HG03159 (cell line): ENCODE measurements at regions not wholly inside any gene's neighbourhood (a gene's known extent, or its start where the extent isn't known, plus 50 kb on each side); places are given as distances from the start of the nearest gene placed in this dataset.
"Not testable (repeated sequence)": the region's sequence is repeated elsewhere in the genome, so short reads cannot be mapped to it uniquely, and the experiment has no call there.

ENCODE experiments used
- ATAC-seq: cut with Tn5 transposase; IDR thresholded peaks from one replicate; pipeline ENCODE4 v1.9.1; 2021; ENCODE audit warnings: mild to moderate bottlenecking, moderate library complexity; ENCODE audit not compliant: unreplicated experiment

DNA sequence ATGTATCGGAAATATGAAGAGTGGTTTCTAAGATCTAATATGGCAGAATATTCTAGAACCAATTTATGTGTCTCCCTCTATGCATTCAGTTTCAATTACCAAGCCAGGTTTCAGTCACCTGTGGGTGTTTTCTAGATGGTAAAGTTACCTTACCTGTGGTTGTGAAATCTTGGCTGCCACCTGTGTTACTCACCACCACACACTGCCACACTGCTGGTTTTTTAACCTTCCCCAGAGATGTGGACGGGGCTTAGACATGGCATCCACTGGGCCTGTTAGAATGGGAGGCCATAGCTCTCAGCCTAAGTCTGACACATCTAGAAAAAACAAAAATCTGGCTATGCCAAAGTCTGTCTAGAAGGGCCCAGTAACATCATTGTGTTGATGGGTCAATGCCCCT is 896.5 kb upstream of the PABPC4L start:
- ATAC-seq = no peak

DNA sequence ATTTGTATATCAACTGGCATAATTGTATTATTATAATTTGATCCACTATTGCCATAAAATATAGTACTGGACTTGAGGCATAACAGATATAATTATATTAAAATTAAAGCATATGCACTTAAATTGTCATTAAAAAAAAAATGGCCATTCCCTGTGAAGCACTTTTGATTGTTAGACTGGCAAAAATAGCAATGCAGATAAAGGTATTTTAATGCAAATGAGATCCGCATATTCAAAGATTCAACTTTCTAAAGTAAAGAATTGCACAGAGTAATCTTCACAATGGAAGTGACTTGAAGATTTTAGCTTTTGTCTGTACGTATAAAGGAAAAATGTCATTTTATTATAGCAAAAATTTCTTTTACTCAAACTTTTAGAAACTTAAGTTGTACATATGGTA is 871.8 kb upstream of the PABPC4L start:
- no peak for ATAC-seq

DNA sequence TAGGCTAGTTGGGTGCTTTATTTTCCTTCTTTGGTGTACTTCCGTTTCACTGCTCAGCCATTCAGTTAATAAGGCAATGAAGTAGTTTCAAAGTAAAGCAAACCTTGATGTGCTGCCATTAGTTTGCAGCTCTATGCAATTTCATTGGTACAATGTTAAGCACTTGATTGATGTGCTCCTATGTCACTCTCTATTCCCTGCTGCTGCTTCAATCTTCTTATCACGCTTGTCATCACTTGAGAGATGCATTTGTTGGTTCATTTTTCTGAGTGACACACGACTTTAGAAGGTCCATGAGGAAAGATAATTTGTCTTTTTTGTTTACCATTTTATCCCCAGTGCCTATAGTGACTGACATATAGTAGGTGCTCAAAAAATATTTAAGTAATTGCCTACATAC is 871.0 kb upstream of the PABPC4L start:
- ATAC-seq = no peak

DNA sequence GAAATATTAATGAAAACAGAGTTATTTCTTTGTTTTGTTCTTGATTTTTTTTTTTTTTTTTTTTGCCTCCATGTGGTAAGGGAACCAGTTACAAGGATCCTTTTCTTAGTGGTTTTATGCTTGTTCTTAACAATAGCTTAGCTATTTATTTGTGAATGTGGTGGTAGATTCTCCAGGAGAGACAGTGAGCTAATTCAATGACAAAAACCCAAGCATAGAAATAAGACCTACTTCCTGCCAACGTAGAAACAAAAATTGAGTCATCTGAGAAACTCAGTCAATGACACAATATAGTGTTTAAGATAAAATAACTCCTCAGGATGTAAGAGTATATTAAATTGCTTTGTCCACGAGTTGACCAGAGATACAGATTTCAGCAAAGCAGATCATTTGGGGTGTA is 863.8 kb upstream of the PABPC4L start:
- ATAC-seq = no peak

DNA sequence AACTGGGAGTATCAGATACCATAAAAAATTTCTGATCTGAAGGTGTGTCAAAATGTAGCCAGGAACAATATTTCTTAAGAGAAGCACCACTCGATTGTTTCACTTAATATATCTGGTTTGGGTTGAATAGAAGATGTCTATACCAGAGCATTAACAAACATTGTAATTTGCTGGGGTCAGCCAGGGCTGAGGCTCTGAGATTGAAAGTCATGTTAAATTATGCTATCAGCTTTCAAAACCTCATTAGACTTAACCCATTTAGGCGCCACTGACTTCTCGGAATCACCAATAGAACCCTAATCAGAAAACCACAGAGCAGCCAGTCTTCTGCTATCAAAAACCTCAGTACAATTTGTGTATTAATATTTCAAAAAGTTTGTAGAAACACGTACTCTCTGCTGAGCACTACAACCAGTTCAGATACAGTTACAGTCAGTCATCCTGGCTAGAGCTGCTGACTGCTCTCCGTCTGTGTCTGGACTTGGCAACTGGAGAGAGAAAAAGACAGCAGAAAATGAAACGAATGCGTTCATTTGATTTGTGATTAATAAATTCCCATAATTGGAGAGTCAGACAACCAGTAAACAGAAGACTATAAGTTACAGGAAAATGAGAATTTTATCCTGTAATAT is 848.6 kb upstream of the PABPC4L start:
- no peak for ATAC-seq

DNA sequence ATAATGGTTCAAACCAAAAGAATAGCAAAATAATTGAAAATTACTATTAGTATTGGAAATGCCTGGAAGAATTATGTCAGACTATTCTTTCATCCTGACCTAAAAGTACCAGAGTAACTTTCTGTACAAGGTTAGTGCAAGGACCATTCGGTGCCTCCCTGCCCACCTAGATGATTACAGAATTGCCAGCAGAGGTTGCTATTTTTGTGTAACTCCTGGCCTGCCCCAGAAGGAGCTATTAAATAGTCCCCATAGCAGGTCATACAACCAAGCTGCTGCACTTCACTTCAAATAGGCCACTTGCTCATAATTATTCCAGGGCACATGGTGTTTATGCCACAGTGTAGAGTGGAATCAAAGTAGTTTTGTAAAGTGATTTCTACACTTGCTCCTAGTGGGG is 831.1 kb upstream of the PABPC4L start:
- ATAC-seq = no peak

DNA sequence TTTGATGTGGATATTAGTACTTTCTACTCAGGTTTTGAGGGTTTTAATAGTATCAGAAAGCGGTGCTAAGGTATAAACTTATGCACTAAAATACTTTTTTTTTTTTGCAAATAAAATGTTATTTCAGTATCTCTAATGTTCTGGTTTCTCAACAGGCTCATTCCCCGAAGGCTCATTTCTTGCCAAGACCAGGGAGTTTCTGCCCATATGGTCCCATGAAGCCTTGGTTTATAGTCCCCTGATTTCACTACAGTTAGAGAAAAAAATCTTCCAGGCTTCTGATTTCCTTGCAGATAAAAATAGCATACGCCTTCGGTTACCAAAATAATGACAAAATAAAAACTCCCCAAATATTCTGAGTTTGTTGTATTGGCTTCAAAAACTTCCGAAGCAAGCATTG is 814.2 kb upstream of the PABPC4L start:
- no peak for ATAC-seq

DNA sequence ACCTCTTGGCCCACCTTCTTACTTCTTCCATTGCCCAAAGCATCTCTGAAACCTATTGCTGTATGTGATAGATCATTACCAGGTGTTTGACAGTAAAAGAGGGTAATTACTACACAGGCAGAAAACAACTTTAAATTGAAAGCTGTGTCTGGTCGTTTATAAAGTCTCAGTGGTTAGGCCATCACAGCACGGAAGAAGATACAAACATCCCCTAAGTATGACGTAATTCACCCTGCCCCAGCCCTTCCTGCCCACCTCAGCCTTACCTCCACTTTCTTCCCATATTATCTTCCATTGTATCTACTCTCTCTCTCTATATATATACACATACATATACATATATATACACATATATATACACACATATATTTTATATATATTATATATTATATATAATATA is 805.8 kb upstream of the PABPC4L start:
- ATAC-seq = no peak

DNA sequence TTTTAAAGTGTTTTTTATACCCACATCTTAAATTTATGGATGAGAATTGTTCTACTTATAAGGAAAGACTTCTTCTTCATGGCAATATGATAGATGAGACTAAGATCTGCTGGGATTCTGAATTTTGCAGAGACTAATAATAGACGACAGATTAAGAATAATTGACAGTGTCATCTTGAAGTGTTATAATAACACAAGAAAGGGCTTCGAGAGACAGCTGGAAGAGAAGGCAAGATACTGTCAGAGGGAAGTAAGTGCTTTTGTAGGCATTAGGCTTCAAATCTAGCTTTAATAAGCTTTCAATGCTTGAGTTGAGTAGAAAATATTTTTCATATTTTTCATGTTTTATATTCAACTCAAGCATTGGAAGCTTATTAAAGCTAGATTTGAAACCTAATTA is 797.6 kb upstream of the PABPC4L start:
- ATAC-seq = no peak

DNA sequence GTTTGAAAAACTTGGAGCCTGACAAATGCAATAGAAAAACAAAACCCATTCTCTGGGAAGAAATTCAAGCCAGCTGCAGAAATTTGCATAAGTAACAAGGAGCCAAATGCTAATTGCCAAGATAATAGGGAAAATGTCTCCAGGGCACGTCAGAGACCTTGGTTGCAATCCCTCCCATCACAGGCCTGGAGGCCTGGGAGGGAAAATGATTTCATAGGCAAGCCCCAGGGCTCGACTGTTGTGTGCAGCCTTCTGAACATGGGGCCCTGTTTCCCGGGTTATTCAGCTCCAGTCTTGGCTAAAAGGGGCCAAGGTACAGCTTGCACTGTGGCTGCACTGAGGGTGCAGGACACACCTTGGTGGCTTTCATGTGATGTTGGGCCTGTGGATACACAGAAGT is 760.4 kb upstream of the PABPC4L start:
- no peak for ATAC-seq

DNA sequence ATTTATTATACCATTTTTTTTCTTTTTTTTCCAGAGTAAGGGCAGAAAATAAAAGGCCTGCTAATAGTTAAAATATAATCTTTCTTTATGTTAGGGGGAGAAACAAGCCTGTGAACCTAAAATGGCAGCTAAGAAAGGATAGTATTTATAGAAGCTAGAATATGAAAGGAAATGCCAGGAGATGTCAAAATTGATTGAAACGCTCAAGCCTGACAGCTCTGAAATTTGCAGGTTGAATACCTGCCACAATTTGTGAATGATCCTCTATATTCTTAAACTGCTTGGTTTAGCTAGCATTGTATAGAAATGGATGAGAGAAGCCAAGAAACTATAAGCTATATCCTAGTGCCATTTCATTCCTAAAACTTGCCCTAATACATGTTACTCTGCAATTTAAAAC is 757.3 kb upstream of the PABPC4L start:
- ATAC-seq = no peak

DNA sequence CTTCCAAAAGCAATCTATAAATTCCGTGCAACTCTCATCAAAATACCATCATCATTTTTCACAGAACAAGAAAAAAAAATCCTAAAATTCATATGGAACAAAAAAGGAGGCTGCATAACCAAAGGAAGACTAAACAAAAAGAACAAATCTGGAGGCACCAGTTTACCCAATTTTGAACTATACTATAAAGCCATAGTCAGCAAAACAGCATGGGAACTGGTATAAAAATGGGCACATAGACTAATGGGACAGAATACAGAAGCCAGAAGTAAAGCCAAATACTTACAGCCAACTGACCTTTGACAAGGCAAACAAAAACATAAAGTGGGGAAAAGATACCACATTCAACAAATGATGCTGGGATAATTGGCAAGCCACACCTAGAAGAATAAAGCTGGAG is 753.5 kb upstream of the PABPC4L start:
- ATAC-seq = no peak

DNA sequence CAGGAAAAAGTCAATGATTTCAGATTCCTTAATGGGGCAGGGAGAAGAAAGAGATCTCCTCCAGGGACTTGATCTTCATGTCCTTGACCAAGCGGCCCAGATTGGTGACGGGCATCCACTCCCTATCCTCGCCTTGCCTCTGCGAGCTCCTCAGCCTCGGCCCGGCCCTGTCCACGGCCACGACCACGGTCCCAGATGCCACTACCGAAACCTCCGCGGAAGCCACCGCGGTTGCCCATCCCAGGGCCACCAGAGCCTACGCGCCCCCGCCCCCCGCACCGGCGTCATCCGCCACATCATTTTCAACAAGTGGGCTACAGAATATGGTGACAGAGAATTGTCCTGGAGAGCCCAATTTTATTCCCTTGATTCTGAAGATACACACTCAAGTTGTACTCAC is 751.2 kb upstream of the PABPC4L start:
- no peak for ATAC-seq

DNA sequence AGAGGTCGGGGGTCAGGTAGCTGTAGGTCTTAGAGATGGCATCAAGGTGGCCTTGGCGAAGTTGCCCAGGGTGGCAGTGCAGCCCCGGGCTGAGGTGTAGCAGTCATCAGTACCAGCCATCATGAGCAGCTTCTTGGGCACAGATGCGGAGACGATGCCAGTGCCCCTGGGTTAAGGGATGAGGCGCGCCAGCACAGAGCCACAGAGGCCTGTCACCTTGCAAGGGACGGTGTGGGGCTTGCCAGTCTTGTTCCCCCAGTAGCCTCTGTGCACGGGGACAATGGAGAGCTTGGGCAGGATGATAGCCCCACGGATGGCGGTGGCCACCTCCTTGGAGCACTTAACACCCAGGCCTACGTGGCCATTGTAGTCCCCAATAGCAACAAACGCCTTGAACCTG is 750.7 kb upstream of the PABPC4L start:
- ATAC-seq = no peak

DNA sequence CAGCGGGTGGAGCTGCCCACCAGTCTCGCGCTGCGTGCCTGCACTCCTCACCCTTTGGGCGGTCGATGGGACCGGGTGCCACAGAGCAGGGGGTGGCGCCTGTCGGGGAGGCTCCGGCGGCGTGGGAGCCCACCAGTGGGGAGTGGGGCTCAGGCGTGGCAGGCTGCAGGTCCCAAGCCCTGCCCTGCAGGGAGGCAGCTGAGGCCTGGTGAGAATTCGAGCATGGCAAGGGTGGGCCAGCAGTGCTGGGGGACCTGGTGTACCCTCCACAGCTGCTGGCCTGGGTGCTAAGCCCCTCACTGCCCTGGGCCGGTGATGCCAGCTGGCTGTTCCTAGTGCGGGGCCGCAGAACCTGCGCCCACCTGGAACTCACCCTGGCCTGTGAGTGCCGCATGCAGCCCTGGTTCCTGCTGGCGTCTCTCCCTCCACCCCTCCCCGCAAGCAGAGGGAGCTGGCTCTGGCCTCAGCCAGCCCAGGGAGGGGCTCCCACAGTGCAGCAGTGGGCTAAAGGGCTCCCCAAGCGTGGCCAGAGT is 746.6 kb upstream of the PABPC4L start:
- ATAC-seq = no peak

DNA sequence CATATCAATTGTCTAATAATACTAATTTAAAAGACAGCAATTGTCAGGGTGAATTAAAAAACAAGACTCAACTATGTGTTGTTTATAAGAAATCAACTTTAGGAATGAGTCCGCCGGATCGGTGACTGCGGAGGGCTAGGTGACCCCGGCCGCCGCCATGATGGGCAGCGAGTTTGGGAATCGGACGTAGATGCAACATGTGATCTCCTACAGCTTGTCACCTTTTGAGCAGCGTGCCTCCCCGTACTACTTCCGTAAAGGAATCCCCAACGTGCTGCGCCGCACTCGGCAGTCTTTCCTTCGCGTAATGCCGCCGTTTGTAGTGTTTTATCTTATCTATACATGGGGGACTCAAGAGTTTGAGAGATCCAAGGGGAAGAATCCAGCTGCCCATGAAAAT is 742.5 kb upstream of the PABPC4L start:
- no peak for ATAC-seq

DNA sequence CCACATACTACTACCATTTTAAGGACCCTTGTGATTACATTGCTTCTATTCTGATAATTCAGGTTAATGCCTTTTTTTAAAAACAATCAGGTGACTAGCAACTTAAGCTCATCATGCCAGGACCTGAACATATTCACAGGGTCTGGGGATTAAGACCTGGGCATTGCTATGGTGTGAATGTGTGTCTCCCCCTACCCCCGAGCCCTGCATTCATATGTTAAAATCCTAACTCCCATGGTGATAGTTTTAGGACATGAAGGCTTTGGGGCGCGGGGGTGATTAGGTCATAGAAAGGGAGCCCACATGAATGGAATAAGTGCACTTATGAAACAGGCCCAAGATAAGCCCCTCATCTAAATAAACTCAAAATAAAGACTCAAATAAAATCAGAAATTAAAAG is 734.4 kb upstream of the PABPC4L start:
- no peak for ATAC-seq

DNA sequence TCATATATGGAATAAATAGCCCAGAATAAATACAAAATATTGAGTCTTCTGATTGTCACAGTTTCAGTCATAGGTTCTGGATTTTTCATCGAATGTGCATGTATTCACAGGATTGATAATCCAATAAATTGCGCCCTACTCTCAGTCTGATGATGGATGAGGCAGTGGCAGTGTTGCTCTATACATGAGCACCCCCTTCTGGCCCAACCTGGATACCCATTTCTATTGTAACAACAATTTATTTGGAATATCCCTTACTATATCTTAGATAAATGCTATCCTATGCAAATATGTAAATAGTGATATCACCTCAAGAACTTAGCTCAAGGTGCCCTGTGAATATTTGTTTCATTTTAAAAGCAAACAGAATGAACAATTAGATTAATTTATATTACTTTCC is 733.7 kb upstream of the PABPC4L start:
- ATAC-seq = no peak

DNA sequence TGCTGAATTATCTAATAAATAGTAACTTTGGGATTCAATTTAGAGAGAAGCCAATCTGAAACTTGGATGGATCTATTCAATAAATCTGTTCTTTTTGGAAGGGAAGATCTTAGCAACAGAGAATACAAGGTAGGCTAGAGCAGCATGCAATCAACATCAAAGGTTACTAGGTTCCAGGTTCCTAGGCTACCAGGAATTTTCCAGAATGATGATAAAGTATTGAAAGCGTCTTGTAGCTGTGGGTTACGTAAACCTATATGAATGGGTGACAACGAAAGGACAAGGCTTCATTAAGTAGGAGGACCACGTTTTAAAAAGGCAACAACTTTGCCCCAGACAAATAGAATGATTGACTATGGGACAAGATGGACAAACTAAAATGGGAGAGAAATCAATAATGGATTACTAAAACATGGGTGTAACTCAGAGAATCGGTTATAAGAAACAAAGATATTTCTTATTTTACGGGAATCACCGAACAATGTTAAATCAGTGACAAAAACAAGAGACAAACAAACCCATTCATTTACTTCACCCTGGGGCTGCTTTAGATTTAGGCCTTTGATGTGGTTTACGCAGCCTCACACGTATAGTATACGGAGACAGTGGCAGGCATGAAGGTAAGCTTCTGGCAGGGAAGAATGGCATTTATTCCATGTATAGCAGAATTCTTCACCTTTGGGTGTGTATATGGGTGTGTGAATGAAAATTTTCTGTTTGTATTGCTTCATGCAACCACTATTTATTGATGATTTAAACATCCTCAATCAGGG is 732.6 kb upstream of the PABPC4L start:
- no peak for ATAC-seq

DNA sequence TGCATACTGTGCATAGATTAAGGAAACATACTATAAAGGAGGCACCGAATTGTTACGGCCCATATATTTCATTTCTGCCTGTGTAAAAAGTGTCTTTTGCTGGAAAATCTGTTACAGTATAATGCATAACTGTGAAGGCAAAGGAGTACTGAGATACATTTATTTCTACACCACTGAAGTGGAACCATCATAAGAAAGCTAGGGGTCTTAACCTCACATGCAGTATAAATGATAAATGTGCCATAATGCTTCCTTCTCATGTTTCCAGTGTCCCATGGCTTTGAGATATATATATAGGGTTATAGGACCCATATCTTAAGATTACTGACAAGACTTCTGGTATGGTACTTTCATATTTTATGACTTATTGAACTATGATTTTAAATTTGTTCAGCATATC is 713.8 kb upstream of the PABPC4L start:
- ATAC-seq = no peak

DNA sequence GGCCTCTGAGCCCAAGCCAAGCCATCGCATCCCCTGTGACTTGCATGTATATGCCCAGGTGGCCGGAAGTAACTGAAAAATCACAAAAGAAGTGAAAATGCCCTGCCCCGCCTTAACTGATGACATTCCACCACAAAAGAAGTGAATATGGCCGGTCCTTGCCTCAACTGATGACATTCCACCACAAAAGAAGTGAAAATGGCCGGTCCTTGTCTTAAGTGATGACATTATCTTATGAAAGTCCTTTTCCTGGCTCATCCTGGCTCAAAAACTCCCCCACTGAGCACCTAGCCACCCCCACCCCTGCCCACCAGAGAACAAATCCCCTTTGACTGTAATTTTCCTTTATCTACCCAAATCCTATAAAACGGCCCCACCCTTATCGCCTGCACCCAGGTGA is 712.7 kb upstream of the PABPC4L start:
- not testable (repeated sequence) for ATAC-seq

DNA sequence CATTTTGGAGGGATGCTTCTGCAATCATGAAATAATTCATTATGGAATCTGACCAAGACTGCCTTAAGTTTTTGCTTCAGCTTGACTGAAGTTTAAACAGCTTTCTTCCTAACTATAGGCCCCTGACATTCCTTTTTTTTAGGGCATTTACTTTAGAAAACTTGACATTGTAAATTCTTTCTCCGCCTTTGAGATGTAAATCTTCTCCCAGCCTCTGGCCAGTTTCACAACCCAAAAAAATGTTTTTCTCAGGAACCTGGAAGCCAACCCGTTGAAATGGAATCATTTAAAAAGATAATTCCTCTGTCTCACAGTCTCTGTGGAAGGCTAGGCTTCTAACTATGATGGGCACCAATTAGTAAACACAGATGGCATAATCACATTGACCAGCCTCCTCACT is 710.4 kb upstream of the PABPC4L start:
- ATAC-seq = no peak
